HEK293 (cell line): ENCODE measurements at regions not wholly inside any gene's neighbourhood (a gene's known extent, or its start where the extent isn't known, plus 50 kb on each side); places are given as distances from the start of the nearest gene placed in this dataset.
A peak's percentile ranks its signal among the peaks of the same experiment; 100 is the strongest.

ENCODE experiments used
- CTCF ChIA-PET: fragments of 350-600 bp; formaldehyde crosslinking; extraction: SDS; loops from one replicate; lab custom pipeline; 2021; ENCODE audit warnings: antibody characterized with exemption; lab: Yijun Ruan, JAX
- POLR2A ChIA-PET: fragments of 300-600 bp; formaldehyde crosslinking; extraction: SDS; loops from one replicate; lab custom pipeline; 2020; ENCODE audit warnings: antibody characterized with exemption, inconsistent platforms; lab: Yijun Ruan, JAX
- H3K27ac ChIP-seq: fragments of 200-500 bp; sonication (Bioruptor generic); 2 replicates; pipeline ENCODE4 v1.5.1; 2014; ENCODE audit warnings: low read depth, low read length, control low read depth, inconsistent platforms; ENCODE audit errors: extremely low read depth
- H3K36me3 ChIP-seq, 2 experiments: fragments of 200-500 bp in 1 of 2; sonication (Bioruptor generic) in 1 of 2; 1 replicate in 1 of 2; 2 replicates in 1 of 2; pipeline ENCODE4 v1.5.1; 2014 to 2017; ENCODE audit warnings: inconsistent platforms in 2 of 2, low read length in 2 of 2; ENCODE audit not compliant: control insufficient read depth in 2 of 2, insufficient read depth in 1 of 2
- H3K4me1 ChIP-seq: fragments of 200-500 bp; sonication (Bioruptor generic); 2 replicates; pipeline ENCODE4 v1.5.1; 2014; ENCODE audit warnings: mild to moderate bottlenecking, low read length, inconsistent platforms; ENCODE audit not compliant: control insufficient read depth, insufficient read depth
- H3K4me3 ChIP-seq: 2 replicates; pipeline ENCODE4 v1.5.1; 2011; ENCODE audit warnings: low read depth, mild to moderate bottlenecking, control low read depth, low read length, moderate library complexity
- H3K9me3 ChIP-seq: fragments of 200-500 bp; sonication (Bioruptor generic); 2 replicates; pipeline ENCODE4 v1.5.1; 2014; ENCODE audit warnings: low read depth, low read length, inconsistent platforms; ENCODE audit not compliant: control insufficient read depth, insufficient read depth
- ATF2 ChIP-seq: fragments of 450-650 bp; formaldehyde crosslinking; IDR thresholded peaks from 2 replicates; pipeline ENCODE4 v1.5.1; 2016; ENCODE audit warnings: missing biosample characterization, missing genetic modification characterization, low read depth
- EGR2 ChIP-seq: fragments of 450-650 bp; formaldehyde crosslinking; IDR thresholded peaks from 2 replicates; pipeline ENCODE4 v1.5.1; 2016; ENCODE audit warnings: low read depth, missing biosample characterization, missing genetic modification characterization
- GLIS1 ChIP-seq: fragments of 450-650 bp; formaldehyde crosslinking; IDR thresholded peaks from 2 replicates; pipeline ENCODE4 v1.5.1; 2016; ENCODE audit warnings: missing biosample characterization, missing genetic modification characterization
- KLF10 ChIP-seq: fragments of 450-650 bp; IDR thresholded peaks from 2 replicates; pipeline ENCODE4 v1.5.1; 2018; ENCODE audit warnings: missing biosample characterization, mild to moderate bottlenecking, missing genetic modification characterization
- KLF8 ChIP-seq: fragments of 450-650 bp; formaldehyde crosslinking; IDR thresholded peaks from 2 replicates; pipeline ENCODE4 v1.5.1; 2016; ENCODE audit warnings: missing biosample characterization, missing genetic modification characterization
- OSR2 ChIP-seq: fragments of 450-650 bp; formaldehyde crosslinking; IDR thresholded peaks from 2 replicates; pipeline ENCODE4 v1.5.1; 2016; ENCODE audit warnings: missing biosample characterization, missing genetic modification characterization
- OVOL3 ChIP-seq: fragments of 450-650 bp; formaldehyde crosslinking; IDR thresholded peaks from 2 replicates; pipeline ENCODE4 v1.5.1; 2016; ENCODE audit warnings: missing biosample characterization, missing genetic modification characterization
- SP2 ChIP-seq: fragments of 450-650 bp; formaldehyde crosslinking; IDR thresholded peaks from 2 replicates; pipeline ENCODE4 v1.5.1; 2016; ENCODE audit warnings: missing biosample characterization, missing genetic modification characterization
- SP7 ChIP-seq: fragments of 450-650 bp; formaldehyde crosslinking; IDR thresholded peaks from 2 replicates; pipeline ENCODE4 v1.5.1; 2016; ENCODE audit warnings: missing biosample characterization, missing genetic modification characterization
- TCF7L2 ChIP-seq: IDR thresholded peaks from 2 replicates; pipeline ENCODE4 v1.6.1; 2011; ENCODE audit warnings: low read depth, mild to moderate bottlenecking, inconsistent platforms, low read length, moderate library complexity, borderline replicate concordance
- ZBTB20 ChIP-seq: fragments of 450-650 bp; formaldehyde crosslinking; IDR thresholded peaks from 2 replicates; pipeline ENCODE4 v1.5.1; 2016; ENCODE audit warnings: missing biosample characterization, missing genetic modification characterization
- ZBTB26 ChIP-seq: fragments of 450-650 bp; formaldehyde crosslinking; optimal IDR thresholded peaks from 2 replicates; pipeline ENCODE3; 2016; ENCODE audit warnings: missing biosample characterization, mild to moderate bottlenecking, missing genetic modification characterization
- ZFHX2 ChIP-seq: fragments of 450-650 bp; formaldehyde crosslinking; conservative IDR thresholded peaks from 2 replicates; pipeline ENCODE4 v1.5.1; 2016; ENCODE audit warnings: missing biosample characterization, missing genetic modification characterization
- ZNF112 ChIP-seq: fragments of 450-650 bp; formaldehyde crosslinking; IDR thresholded peaks from 2 replicates; pipeline ENCODE4 v1.5.0; 2017; ENCODE audit warnings: missing biosample characterization, missing genetic modification characterization
- ZNF169 ChIP-seq: fragments of 450-650 bp; formaldehyde crosslinking; IDR thresholded peaks from 2 replicates; pipeline ENCODE4 v1.5.1; 2016; ENCODE audit warnings: missing biosample characterization, missing genetic modification characterization
- ZNF366 ChIP-seq: fragments of 450-650 bp; formaldehyde crosslinking; conservative IDR thresholded peaks from 2 replicates; pipeline ENCODE4 v1.5.1; 2016; ENCODE audit warnings: missing biosample characterization, missing genetic modification characterization
- ZNF433 ChIP-seq: fragments of 450-650 bp; formaldehyde crosslinking; IDR thresholded peaks from 2 replicates; pipeline ENCODE4 v1.5.1; 2016; ENCODE audit warnings: missing biosample characterization, missing genetic modification characterization, low read depth
- ZNF629 ChIP-seq: fragments of 450-650 bp; formaldehyde crosslinking; IDR thresholded peaks from 2 replicates; pipeline ENCODE4 v1.5.1; 2017; ENCODE audit warnings: missing biosample characterization, missing genetic modification characterization
- ZNF843 ChIP-seq: fragments of 450-650 bp; formaldehyde crosslinking; IDR thresholded peaks from 2 replicates; pipeline ENCODE4 v1.5.1; 2016; ENCODE audit warnings: missing biosample characterization, missing genetic modification characterization
- TF ChIP-seq, protein P1 (sequence below): fragments of 450-650 bp; formaldehyde crosslinking; IDR thresholded peaks from 2 replicates; pipeline ENCODE4 v1.5.1; 2017; ENCODE audit warnings: missing biosample characterization, missing genetic modification characterization
- TF ChIP-seq, protein P2 (sequence below): fragments of 450-650 bp; formaldehyde crosslinking; IDR thresholded peaks from 2 replicates; pipeline ENCODE4 v1.5.1; 2017; ENCODE audit warnings: missing biosample characterization, missing genetic modification characterization
- TF ChIP-seq, protein P3 (sequence below): fragments of 450-650 bp; formaldehyde crosslinking; IDR thresholded peaks from 2 replicates; pipeline ENCODE4 v1.5.1; 2017; ENCODE audit warnings: missing biosample characterization, missing genetic modification characterization

DNA sequence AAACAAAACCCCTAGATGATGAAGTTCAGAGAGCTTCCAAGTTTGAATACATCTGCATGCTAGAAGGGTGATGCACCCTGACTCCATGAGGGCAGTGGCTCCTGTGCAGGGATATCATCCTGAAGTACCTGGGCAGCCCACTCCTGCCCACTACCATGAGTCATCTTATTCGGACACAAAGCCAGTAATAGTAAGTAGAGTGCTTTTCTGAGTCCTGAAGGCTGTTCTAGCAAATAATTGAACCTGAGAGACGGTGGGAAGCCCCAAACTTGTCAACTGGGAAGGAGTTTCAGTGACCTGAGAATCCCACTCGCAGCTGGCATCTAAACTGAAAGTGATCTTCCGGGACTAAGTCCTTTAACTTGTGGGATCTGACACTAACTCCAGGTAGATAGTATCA, 152.9 kb upstream of the COL21A1 start:
- CTCF ChIA-PET: interaction anchor here (0.6 kb wide), 3 partner anchors 11 to 66 kb away, joined by 3 to 4 read pairs (median 4); no protein-coding TSS in a partner anchor
- Histone ChIP-seq H3K27ac (no peak overlapping the region), H3K4me1 (peaks cover 4% of the 10 kb centered on the region; the same call in 1 of the 2 replicates), H3K9me3 (no peaks in the 10 kb centered on the region), H3K36me3 (no peaks in the 10 kb centered on the region)
- POLR2A ChIA-PET: interaction anchor here (1.8 kb wide), 1 partner anchor 7 kb away, joined by 3 read pairs; no protein-coding TSS in a partner anchor
- TF ChIP-seq EGR2 (tag by site-specific recombination): peak; percentile 45; the same call in 1 of the 2 replicates
- TF ChIP-seq ZBTB26 (tag by site-specific recombination): no peak
- peak; percentile 58 for TF ChIP-seq ZFHX2 (tag by site-specific recombination)
- TF ChIP-seq, all 188 proteins: peak for 2
- no peak overlapping the region for H3K4me3 ChIP-seq

- H3K4me1 ChIP-seq: peaks cover 2% of the 10 kb centered on the region; the same call in 1 of the 2 replicates
- TF ChIP-seq OVOL3 (tag by site-specific recombination) (no peak), GLIS1 (peak; percentile 91), KLF8 (no peak), ZNF629 (tag by site-specific recombination) (peak; percentile 48), SP7 (tag by site-specific recombination) (peak; percentile 42; the same call in 1 of the 2 replicates), ZNF366 (tag by site-specific recombination) (0 out of 2 replicates have a peak, but pooled peaks have one; percentile 33), ZNF433 (tag by site-specific recombination) (no peak), ATF2 (0 out of 2 replicates have a peak, but pooled peaks have one; percentile 28), ZNF112 (no peak), OSR2 (tag by site-specific recombination) (peak; percentile 41; the same call in 1 of the 2 replicates), ZBTB20 (tag by site-specific recombination) (0 out of 2 replicates have a peak, but pooled peaks have one; percentile 1), TCF7L2 (peak; percentile 72; the same call in 1 of the 2 replicates), ZNF169 (tag by site-specific recombination) (no peak), ZNF843 (no peak; the same call in 1 of the 2 replicates), SP2 (no peak), KLF10 (tag by site-specific recombination) (peak; percentile 31; the same call in 1 of the 2 replicates)
- TF ChIP-seq, protein P1, sequence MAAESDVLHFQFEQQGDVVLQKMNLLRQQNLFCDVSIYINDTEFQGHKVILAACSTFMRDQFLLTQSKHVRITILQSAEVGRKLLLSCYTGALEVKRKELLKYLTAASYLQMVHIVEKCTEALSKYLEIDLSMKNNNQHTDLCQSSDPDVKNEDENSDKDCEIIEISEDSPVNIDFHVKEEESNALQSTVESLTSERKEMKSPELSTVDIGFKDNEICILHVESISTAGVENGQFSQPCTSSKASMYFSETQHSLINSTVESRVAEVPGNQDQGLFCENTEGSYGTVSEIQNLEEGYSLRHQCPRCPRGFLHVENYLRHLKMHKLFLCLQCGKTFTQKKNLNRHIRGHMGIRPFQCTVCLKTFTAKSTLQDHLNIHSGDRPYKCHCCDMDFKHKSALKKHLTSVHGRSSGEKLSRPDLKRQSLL (tag by site-specific recombination): no peak
- TF ChIP-seq, protein P2, sequence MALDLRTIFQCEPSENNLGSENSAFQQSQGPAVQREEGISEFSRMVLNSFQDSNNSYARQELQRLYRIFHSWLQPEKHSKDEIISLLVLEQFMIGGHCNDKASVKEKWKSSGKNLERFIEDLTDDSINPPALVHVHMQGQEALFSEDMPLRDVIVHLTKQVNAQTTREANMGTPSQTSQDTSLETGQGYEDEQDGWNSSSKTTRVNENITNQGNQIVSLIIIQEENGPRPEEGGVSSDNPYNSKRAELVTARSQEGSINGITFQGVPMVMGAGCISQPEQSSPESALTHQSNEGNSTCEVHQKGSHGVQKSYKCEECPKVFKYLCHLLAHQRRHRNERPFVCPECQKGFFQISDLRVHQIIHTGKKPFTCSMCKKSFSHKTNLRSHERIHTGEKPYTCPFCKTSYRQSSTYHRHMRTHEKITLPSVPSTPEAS: no peak
- TF ChIP-seq, protein P3, sequence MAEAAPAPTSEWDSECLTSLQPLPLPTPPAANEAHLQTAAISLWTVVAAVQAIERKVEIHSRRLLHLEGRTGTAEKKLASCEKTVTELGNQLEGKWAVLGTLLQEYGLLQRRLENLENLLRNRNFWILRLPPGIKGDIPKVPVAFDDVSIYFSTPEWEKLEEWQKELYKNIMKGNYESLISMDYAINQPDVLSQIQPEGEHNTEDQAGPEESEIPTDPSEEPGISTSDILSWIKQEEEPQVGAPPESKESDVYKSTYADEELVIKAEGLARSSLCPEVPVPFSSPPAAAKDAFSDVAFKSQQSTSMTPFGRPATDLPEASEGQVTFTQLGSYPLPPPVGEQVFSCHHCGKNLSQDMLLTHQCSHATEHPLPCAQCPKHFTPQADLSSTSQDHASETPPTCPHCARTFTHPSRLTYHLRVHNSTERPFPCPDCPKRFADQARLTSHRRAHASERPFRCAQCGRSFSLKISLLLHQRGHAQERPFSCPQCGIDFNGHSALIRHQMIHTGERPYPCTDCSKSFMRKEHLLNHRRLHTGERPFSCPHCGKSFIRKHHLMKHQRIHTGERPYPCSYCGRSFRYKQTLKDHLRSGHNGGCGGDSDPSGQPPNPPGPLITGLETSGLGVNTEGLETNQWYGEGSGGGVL (tag by site-specific recombination): peak; percentile 62
- TF ChIP-seq, all 188 proteins: peak for 10
- ChIA-PET POLR2A (interaction anchor here (1.8 kb wide), 1 partner anchor 8 kb away, joined by 3 read pairs; no protein-coding TSS in a partner anchor), CTCF (interaction anchor here (0.6 to 1.2 kb wide), 4 partner anchors 10 to 172 kb away, joined by 3 to 5 read pairs (median 4); no protein-coding TSS in a partner anchor)
- H3K9me3 ChIP-seq: no peaks in the 10 kb centered on the region
- H3K36me3 ChIP-seq: no peaks in the 10 kb centered on the region
- H3K27ac ChIP-seq: no peak overlapping the region
- no peak overlapping the region for H3K4me3 ChIP-seq
These were observed 152.4 kb upstream of the COL21A1 start for GRCh38 chr6:56399672-56400263.
